ENCODE measurements at regions not wholly inside any gene's neighbourhood (a gene's known extent, or its start where the extent isn't known, plus 50 kb on each side); places are given as distances from the start of the nearest gene placed in this dataset.
"Not testable (repeated sequence)": the region's sequence is repeated elsewhere in the genome, so short reads cannot be mapped to it uniquely, and the experiment has no call there.

GRCh38 chr14:46147452-46147851, 504.1 kb downstream of the RPL10L start:
- DNase-seq (ENCODE audit: extremely low spot score), result no peak
- POLR2A ChIA-PET, result no interaction called here
- TF ChIP-seq NFRKB (IDR thresholded peaks at IDR 0.05), result no peak
- CTCF ChIA-PET, result no interaction called here

- CTCF ChIA-PET, result no interaction called here
- no peak for DNase-seq (ENCODE audit: extremely low spot score)
- TF ChIP-seq CTBP1 (IDR thresholded peaks at IDR 0.05; ENCODE audit: borderline replicate concordance), result no peak
- TF ChIP-seq LEF1 (IDR thresholded peaks at IDR 0.05; ENCODE audit: borderline replicate concordance), result no peak
- no peak for TF ChIP-seq ZNF384 (IDR thresholded peaks at IDR 0.05)
- no peak for TF ChIP-seq NFRKB (IDR thresholded peaks at IDR 0.05)
- no peak for TF ChIP-seq PKNOX1 (IDR thresholded peaks at IDR 0.05)
- no peak for TF ChIP-seq TARDBP (IDR thresholded peaks at IDR 0.05)
- no peak for TF ChIP-seq ELF4 (IDR thresholded peaks at IDR 0.05)
- TF ChIP-seq SUZ12 (IDR thresholded peaks at IDR 0.05), result no peak
- TF ChIP-seq FOXK2 (IDR thresholded peaks at IDR 0.05), result no peak
- TF ChIP-seq BHLHE40 (IDR thresholded peaks at IDR 0.05; ENCODE audit: borderline replicate concordance), result no peak
- TF ChIP-seq SP1 (IDR thresholded peaks at IDR 0.05), result no peak
- POLR2A ChIA-PET, result no interaction called here
Measured at GRCh38 chr14:46147024-46147423, 504.6 kb downstream of the RPL10L start.

- ChIA-PET POLR2A (no interaction called here), CTCF (no interaction called here)
- TF ChIP-seq FOXA1 (IDR thresholded peaks at IDR 0.05), result no peak
- TF ChIP-seq TARDBP (IDR thresholded peaks at IDR 0.05), result no peak
- TF ChIP-seq ELF4 (IDR thresholded peaks at IDR 0.05), result no peak
- TF ChIP-seq NFRKB (IDR thresholded peaks at IDR 0.05), result no peak
- no peak for TF ChIP-seq SP1 (IDR thresholded peaks at IDR 0.05)
- no peak for TF ChIP-seq HDGF (IDR thresholded peaks at IDR 0.05; ENCODE audit: borderline replicate concordance)
- no peak for TF ChIP-seq CTBP1 (IDR thresholded peaks at IDR 0.05; ENCODE audit: borderline replicate concordance)
- no peak for TF ChIP-seq BHLHE40 (IDR thresholded peaks at IDR 0.05; ENCODE audit: borderline replicate concordance)
- TF ChIP-seq PKNOX1 (IDR thresholded peaks at IDR 0.05), result no peak
- TF ChIP-seq ARNT (IDR thresholded peaks at IDR 0.05), result no peak
- TF ChIP-seq L3MBTL2 (conservative IDR thresholded peaks at IDR 0.05), result no peak
- TF ChIP-seq FOXK2 (IDR thresholded peaks at IDR 0.05), result no peak
- DNase-seq (ENCODE audit: extremely low spot score), result no peak
Measured at GRCh38 chr14:46140445-46140844, 511.1 kb downstream of the RPL10L start.

GRCh38 chr14:46139649-46140048, 511.9 kb downstream of the RPL10L start:
- POLR2A ChIA-PET, result no interaction called here
- TF ChIP-seq LEF1 (IDR thresholded peaks at IDR 0.05; ENCODE audit: borderline replicate concordance), result no peak
- no peak for TF ChIP-seq L3MBTL2 (conservative IDR thresholded peaks at IDR 0.05)
- no peak for TF ChIP-seq FOXM1 (IDR thresholded peaks at IDR 0.05; ENCODE audit: borderline replicate concordance)
- no peak for TF ChIP-seq SUZ12 (IDR thresholded peaks at IDR 0.05)
- no peak for TF ChIP-seq SP1 (IDR thresholded peaks at IDR 0.05)
- CTCF ChIA-PET, result no interaction called here
- DNase-seq (ENCODE audit: extremely low spot score), result no peak

GRCh38 chr14:46137786-46138185, 513.8 kb downstream of the RPL10L start:
- ChIA-PET POLR2A (no interaction called here), CTCF (no interaction called here)
- DNase-seq (ENCODE audit: extremely low spot score), result no peak
- TF ChIP-seq CTBP1 (IDR thresholded peaks at IDR 0.05; ENCODE audit: borderline replicate concordance) (no peak), SUZ12 (IDR thresholded peaks at IDR 0.05) (no peak), FOXA1 (IDR thresholded peaks at IDR 0.05) (no peak), PKNOX1 (IDR thresholded peaks at IDR 0.05) (no peak), FOXM1 (IDR thresholded peaks at IDR 0.05; ENCODE audit: borderline replicate concordance) (no peak), BHLHE40 (IDR thresholded peaks at IDR 0.05; ENCODE audit: borderline replicate concordance) (no peak), HDGF (IDR thresholded peaks at IDR 0.05; ENCODE audit: borderline replicate concordance) (no peak)

GRCh38 chr14:46136456-46136855, 515.1 kb downstream of the RPL10L start:
- CTCF ChIA-PET, result no interaction called here
- no peak for TF ChIP-seq ELF4 (IDR thresholded peaks at IDR 0.05)
- no peak for TF ChIP-seq FOXK2 (IDR thresholded peaks at IDR 0.05)
- no peak for TF ChIP-seq L3MBTL2 (conservative IDR thresholded peaks at IDR 0.05)
- TF ChIP-seq LEF1 (IDR thresholded peaks at IDR 0.05; ENCODE audit: borderline replicate concordance), result no peak
- TF ChIP-seq TARDBP (IDR thresholded peaks at IDR 0.05), result no peak
- TF ChIP-seq SP1 (IDR thresholded peaks at IDR 0.05), result no peak
- TF ChIP-seq HDGF (IDR thresholded peaks at IDR 0.05; ENCODE audit: borderline replicate concordance), result no peak
- TF ChIP-seq ZNF384 (IDR thresholded peaks at IDR 0.05), result no peak
- no peak for TF ChIP-seq PKNOX1 (IDR thresholded peaks at IDR 0.05)
- TF ChIP-seq BHLHE40 (IDR thresholded peaks at IDR 0.05; ENCODE audit: borderline replicate concordance), result no peak
- no peak for TF ChIP-seq FOXM1 (IDR thresholded peaks at IDR 0.05; ENCODE audit: borderline replicate concordance)
- no peak for TF ChIP-seq NFRKB (IDR thresholded peaks at IDR 0.05)
- POLR2A ChIA-PET, result no interaction called here
- no peak for DNase-seq (ENCODE audit: extremely low spot score)

GRCh38 chr14:46108228-46108627, 543.4 kb downstream of the RPL10L start:
- DNase-seq (ENCODE audit: extremely low spot score), result no peak
- TF ChIP-seq SP1 (IDR thresholded peaks at IDR 0.05), result no peak
- no peak for TF ChIP-seq L3MBTL2 (conservative IDR thresholded peaks at IDR 0.05)
- no peak for TF ChIP-seq PKNOX1 (IDR thresholded peaks at IDR 0.05)
- no peak for TF ChIP-seq CTBP1 (IDR thresholded peaks at IDR 0.05; ENCODE audit: borderline replicate concordance)
- no peak for TF ChIP-seq NFRKB (IDR thresholded peaks at IDR 0.05)
- TF ChIP-seq HDGF (IDR thresholded peaks at IDR 0.05; ENCODE audit: borderline replicate concordance), result no peak
- TF ChIP-seq FOXM1 (IDR thresholded peaks at IDR 0.05; ENCODE audit: borderline replicate concordance), result no peak
- no peak for TF ChIP-seq TARDBP (IDR thresholded peaks at IDR 0.05)
- no peak for TF ChIP-seq BHLHE40 (IDR thresholded peaks at IDR 0.05; ENCODE audit: borderline replicate concordance)
- TF ChIP-seq SUZ12 (IDR thresholded peaks at IDR 0.05), result no peak
- no peak for TF ChIP-seq ZNF384 (IDR thresholded peaks at IDR 0.05)
- TF ChIP-seq ELF4 (IDR thresholded peaks at IDR 0.05), result no peak
- TF ChIP-seq FOXK2 (IDR thresholded peaks at IDR 0.05), result no peak
- no peak for TF ChIP-seq LEF1 (IDR thresholded peaks at IDR 0.05; ENCODE audit: borderline replicate concordance)
- no peak for TF ChIP-seq ARNT (IDR thresholded peaks at IDR 0.05)
- TF ChIP-seq FOXA1 (IDR thresholded peaks at IDR 0.05), result no peak
- ChIA-PET CTCF (no interaction called here), POLR2A (no interaction called here)

- DNase-seq (ENCODE audit: extremely low spot score); POLR2A ChIA-PET; CTCF ChIA-PET: not testable (repeated sequence)
Measured at GRCh38 chr14:46100901-46101300, 550.7 kb downstream of the RPL10L start.

All from HEK293T (cell line).